DOHH2 (cell line): ENCODE measurements at regions not wholly inside any gene's neighbourhood (a gene's known extent, or its start where the extent isn't known, plus 50 kb on each side); places are given as distances from the start of the nearest gene placed in this dataset.

Experiments used
- CTCF ChIP-seq: fragments of 200-600 bp; sonication (generic); IDR thresholded peaks from one replicate; pipeline ENCODE4 v1.5.1; 2014; ENCODE audit warnings: antibody characterized with exemption, mild to moderate bottlenecking, low read depth, low read length; ENCODE audit not compliant: poor library complexity, severe bottlenecking
- EZH2phosphoT487 ChIP-seq: fragments of 200-600 bp; sonication (generic); IDR thresholded peaks from 2 replicates; pipeline ENCODE4 v1.6.1; 2017; ENCODE audit warnings: borderline replicate concordance, mild to moderate bottlenecking, antibody characterized with exemption, low read length, moderate library complexity, mixed read lengths

GRCh38 chr6:147872002-147872401 lies 363.5 kb downstream of the SAMD5 start:
- TF ChIP-seq CTCF, result no peak
- no peak for TF ChIP-seq EZH2phosphoT487
